ENCODE measurements at regions not wholly inside any gene's neighbourhood (a gene's known extent, or its start where the extent isn't known, plus 50 kb on each side); places are given as distances from the start of the nearest gene placed in this dataset.

DNA sequence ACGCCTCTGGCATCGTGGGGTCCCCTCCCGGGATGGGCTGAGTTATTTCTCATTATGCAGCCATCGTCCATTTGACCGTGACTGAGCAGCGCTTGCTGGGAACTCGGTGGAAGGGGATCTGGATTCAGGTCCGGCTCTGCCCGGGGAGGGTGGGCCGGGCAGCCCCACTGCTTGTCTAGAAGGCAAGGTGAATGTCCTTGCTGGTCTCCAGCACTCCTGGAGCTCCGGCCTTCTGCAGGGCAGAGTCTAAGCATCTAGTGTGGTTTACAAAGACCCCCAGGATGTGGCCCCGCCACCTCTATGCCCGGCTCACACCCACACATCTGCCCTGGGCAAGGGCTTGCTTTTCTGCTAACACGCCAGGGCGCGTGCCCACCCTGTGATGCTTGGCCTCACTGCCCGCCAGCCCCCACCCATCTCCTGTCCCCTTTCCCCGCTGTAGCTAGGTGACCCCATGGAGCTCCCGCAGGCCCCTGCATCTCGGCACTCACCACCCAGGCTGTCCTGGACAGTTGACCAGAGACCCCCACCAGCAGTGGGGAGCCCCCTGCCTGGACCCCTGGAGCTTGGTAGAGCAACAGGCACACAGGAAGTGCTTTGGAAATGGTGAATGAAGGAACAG is 151.0 kb upstream of the CHST15 start:
- TF ChIP-seq, protein P1, sequence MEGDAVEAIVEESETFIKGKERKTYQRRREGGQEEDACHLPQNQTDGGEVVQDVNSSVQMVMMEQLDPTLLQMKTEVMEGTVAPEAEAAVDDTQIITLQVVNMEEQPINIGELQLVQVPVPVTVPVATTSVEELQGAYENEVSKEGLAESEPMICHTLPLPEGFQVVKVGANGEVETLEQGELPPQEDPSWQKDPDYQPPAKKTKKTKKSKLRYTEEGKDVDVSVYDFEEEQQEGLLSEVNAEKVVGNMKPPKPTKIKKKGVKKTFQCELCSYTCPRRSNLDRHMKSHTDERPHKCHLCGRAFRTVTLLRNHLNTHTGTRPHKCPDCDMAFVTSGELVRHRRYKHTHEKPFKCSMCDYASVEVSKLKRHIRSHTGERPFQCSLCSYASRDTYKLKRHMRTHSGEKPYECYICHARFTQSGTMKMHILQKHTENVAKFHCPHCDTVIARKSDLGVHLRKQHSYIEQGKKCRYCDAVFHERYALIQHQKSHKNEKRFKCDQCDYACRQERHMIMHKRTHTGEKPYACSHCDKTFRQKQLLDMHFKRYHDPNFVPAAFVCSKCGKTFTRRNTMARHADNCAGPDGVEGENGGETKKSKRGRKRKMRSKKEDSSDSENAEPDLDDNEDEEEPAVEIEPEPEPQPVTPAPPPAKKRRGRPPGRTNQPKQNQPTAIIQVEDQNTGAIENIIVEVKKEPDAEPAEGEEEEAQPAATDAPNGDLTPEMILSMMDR (IDR thresholded peaks at IDR 0.05), result no peak
- no peak for TF ChIP-seq POLR2A (IDR thresholded peaks at IDR 0.05)

Data from Peyer's patch (tissue), 4 donors.